Ramos (cell line): ENCODE measurements at regions not wholly inside any gene's neighbourhood (a gene's known extent, or its start where the extent isn't known, plus 50 kb on each side); places are given as distances from the start of the nearest gene placed in this dataset.
"Not testable (repeated sequence)": the region's sequence is repeated elsewhere in the genome, so short reads cannot be mapped to it uniquely, and the experiment has no call there.

Source experiments
- in situ Hi-C: fragments of 300-500 bp; cut with MboI; formaldehyde crosslinking; loops from one replicate; pipeline ENCODE4 v1.14.3; 2022; ENCODE audit warnings: low sequenced_read_pairs; ENCODE audit not compliant: unreplicated experiment

DNA sequence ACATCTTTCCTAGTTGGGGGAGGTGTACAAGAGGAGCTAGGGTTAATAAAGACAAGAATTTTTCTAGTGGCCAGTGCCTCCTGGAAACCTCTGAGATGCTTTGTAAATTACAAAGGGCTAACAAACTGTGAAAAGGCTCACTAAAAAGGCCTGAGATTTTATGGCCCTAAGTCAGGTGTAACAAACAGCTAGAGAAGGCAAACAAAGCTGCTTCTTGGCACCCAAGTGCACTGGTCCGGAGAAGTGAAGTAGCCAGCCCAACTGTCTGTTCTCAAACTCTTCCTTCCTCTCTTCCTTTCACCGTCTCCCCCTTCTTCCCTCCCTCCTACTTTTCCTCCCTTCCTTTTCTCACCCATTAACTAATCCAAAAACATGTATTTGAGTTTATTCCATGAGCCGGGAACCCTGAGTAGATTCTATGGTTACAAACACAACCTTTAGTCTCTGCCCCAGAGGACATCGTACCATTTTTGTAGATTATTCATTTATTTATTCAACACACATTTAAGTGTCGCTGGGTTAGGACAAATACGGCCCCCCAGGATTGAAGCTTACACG is 143.4 kb upstream of the PCGF5 start:
- in situ Hi-C loops = no loop called here

DNA sequence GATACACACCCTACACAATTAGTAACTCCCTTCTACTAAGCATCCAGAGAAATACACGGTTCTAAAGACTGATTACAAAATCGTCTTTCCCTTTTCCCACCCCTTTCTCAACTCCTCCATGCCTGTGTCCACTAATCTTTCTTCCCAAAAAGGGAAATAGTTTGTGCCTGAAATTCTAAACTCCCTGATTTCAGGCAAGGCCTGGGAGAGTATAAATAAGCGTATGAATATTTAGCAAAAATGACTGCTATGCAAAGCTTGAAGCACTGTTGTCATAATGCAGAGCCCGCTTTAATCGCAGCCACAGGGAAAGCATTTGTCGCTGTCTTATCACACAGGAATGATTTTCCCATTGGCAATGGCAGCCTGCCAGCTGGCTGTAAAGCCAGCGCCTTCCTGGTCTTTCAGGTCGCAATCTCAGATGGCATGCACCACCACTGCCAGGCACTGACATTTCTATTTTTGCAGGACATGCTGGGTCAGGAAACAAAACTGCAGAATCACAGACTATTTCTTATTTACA is 142.9 kb upstream of the PCGF5 start:
- in situ Hi-C loops = no loop called here

DNA sequence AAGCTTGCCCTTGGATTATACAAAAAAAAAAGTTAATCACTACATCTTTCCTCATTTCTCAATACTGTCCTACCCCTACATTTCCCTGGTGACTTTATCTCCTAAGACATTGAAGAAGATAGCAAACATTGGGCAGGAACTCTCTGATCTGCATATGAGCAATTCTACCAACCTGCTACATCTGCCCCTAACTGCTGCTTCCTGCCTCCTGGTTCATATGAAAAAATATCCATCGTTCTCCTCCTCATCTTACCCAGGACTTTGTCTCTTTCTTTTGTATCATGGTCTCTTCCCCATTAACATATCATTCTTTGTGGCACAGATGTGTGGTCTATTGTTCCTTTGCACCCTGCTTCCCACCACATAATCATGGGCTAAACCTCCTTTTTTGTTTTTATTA is 139.7 kb upstream of the PCGF5 start:
- in situ Hi-C loops = no loop called here

DNA sequence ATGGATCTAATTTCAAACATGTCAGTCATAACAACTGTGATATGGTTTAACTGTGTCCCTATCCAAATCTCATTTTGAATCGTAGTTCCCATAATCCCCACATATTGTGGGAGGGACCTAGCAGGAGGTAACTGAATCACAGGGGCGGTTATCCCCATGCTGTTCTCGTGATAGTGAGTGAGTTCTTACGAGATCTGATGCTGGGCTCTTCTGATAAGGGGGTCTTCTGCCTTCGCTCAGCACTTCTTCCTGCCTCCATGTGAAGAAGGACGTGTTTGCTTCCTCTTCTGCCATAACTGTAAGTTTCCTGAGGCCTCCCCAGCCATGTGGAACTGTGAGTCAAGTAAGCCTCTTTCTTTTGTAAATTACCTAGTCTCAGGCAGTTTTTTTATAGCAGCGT is 138.0 kb upstream of the PCGF5 start:
- in situ Hi-C loops = no loop called here

DNA sequence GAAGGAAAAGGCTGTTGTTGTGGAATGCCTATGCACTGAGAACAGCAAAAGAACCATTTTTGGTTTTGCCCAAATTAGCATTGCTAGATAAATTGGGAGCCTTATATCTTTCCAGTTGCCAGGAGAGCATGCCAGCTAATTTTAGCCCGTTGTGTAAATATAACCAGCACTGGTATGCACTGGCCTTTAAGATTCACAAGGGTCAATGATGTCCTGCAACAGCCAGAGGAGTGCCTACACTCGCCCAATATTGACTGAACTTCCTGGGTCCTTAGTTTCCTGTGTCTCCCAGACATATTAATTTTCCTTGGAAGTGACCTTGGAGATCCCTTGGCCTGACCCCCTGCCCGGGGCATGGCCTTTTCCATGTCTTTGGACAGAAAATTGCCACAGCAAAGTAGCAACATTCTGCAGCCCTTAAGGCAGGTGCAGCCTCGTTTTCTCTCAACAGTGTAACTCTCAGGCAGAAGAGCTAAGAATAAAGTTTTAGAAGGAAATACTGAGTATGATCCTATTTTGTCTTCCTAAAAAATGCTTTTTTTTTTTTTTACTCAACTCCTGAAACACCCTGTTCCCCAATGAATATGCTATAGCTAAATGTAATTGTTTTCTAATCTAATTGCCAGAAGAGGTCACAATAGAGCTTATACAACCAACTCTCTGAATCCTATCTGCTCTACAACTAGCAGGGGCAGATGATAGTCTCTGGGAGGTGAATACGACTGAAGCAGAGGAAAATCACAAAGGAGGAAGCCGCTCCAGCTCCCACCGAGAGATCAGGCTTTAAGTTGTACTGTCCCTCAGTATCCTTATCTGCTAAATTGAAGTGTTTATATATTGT is 131.9 kb upstream of the PCGF5 start:
- in situ Hi-C loops = no loop called here

DNA sequence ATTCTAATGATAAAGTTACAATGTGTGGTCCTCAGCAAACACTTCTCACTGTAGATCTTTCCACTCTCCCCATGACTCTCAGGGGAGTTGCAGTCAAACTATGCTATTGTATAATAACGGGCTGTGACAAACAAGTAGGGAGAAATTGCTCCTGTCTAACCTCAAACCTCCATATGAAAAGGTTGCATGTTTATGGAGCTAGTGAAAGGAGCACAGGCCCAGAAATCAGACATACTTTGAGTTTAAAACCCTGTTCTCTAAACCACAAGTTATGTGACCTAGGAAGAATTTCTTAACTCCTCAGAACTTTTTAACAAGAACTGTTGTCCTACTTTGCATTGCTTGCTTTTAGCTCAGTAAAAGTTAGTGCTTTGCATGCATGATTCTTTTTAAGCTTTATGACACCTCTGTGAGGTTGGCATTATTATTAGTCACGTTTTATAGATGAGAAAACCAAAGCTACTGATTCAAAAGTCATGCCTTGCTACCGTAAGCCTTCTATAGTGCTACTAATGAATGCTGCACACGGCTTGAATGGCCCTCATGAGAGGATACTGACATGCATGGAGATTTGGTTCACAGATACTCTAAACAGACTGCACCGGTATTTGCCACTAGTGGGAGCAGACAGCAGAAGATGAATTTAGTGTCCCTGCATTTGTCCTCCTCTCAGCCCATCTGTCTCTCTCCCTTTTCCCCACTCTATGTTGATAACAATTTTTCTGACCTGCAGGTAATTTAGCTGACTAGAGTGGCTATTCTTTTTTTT is 129.5 kb upstream of the PCGF5 start:
- in situ Hi-C loops = no loop called here

DNA sequence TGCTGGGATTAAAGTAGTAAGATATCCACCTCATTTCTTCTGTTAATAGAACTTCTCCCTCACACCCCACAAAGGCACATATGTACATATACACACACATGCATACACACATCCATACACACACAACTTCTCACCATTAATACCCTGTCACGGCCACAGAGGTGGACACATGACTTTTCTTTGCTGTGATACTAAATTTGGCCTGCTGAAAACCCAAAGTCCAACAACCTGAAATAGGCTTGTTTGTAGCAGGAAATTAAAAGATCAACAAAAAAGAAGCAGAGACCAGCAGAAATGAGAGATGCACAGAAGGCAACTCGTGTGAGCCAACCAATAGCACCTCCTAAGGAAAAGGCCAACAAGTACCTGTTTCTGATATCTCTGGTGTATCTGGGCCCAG is 128.7 kb upstream of the PCGF5 start:
- in situ Hi-C loops = no loop called here

DNA sequence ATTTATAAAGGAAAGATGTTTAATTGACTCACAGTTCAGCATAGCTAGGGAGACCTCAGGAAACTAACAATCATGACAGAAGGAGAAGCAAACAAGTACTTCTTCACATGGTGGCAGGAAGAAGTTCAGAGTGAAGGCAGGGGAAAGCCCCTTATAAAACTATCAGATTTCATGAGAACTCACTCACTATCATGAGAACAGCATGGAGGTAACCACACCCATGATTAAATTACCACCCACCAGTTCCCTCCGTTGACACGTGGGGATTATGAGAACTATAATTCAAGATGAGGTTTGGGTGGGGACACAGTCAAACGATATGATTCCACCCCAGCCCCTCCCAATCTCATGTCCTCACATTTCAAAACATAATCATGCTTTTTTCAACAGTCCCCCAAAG is 124.2 kb upstream of the PCGF5 start:
- in situ Hi-C loops = no loop called here

DNA sequence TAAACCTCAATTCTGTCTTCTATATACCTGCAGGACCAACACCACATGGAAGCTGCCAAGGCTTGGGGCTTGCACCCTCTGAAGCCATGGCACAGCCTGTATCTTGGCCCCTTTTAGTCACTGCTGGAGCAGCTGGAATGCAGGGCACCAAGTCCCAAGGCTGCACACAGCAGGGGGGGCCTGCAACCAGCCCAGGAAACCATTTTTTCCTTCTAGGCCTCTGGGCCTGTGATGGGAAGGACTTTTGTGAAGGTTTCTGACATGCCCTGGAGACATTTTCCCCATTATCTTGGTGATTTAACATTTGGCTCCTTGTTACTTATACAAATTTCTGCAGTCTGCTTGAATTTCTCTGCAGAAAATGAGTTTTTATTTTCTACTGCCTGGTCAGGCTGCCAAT is 123.2 kb upstream of the PCGF5 start:
- in situ Hi-C loops = no loop called here

DNA sequence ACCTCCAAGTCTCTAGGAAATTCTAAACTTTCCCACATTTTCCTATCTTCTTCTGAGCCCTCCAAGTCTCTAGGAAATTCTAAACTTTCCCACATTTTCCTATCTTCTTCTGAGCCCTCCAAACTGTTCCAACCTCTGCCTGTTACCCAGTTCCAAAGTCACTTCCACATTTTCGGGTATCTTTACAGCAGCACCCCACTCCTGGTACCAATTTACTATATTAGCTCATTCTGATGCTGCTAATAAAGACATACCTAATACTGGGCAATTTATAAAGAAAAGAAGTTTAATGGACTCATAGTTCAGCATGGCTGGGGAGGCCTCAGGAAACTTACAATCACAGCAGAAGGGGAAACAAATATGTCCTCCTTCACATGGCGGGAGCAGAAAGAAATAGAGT is 122.4 kb upstream of the PCGF5 start:
- in situ Hi-C loops = not testable (repeated sequence)

DNA sequence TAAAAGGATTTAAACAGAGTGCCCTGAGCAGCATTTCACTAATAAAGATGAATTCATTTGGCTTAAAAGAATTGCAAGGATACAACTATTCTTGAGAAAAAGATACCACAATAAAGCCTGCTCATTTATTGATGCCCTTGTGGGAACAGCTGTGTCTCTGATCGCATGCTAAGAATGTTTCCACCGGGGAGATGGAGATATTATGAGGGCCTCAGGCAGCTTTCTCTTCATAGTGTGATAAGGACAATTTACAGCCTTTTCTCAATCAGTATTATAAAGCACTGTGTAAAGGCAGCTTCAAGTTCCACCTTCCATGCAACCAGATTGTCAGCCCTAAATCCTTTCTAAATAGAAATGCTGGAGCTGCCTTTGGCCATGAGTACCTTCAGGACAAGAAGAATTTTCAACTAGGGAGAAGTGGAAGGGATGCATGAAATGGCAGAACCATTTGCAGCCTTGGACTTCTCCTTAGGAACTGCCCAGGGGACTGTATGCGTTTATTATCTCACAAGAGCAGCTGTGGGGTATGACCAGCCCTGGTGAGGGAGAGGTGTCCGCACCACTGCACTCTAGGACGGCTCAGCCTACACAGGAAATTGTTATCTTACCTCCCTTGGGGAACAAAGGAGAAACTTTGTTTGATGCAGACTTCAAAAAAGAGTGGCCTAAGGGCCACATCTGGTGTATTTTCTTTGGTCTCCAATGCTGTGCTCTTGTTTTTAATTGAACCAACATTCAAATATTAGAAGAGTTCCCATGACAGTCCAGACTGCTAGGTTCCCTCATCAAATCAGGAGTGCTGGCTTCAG is 116.9 kb upstream of the PCGF5 start:
- in situ Hi-C loops = no loop called here

DNA sequence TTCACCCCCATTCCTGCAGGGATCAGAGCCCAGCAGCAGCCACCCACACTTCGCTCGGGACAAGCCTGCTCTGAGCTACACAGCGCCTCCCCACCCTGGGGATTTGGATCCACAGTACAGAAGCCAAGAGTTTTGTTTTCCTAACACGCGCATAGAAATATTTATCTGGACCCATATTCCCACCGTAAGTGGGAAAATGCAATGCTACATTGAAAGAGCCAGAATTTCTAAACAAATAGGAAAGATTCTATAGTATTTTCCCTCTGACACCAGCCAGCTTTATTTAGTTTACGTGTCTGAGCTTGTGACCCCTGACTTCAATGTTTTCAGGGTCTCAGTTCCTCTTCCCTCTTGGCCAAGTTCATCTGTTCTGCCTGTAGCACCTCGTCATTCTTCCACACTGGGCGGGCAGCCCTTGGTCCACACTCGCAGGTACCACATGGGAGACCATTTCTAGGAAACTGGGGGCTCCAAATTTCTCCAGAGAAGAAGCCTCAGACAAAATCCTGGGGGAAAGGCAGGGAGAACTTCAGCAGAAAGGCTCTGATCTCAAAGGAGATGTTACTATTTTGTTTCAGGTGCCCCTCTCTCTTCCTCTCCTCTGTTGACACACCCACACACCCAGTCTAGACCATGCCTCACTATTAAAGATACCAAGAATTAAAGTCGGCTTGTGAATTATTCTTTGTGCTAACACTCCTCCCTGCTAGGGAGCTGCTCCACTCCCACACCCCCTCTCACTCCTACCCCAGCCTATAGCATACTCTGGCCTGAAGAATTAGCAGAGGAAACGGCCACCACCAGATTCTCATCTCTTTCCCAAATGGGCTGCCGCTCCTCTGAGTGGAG is 116.0 kb upstream of the PCGF5 start:
- in situ Hi-C loops = no loop called here

DNA sequence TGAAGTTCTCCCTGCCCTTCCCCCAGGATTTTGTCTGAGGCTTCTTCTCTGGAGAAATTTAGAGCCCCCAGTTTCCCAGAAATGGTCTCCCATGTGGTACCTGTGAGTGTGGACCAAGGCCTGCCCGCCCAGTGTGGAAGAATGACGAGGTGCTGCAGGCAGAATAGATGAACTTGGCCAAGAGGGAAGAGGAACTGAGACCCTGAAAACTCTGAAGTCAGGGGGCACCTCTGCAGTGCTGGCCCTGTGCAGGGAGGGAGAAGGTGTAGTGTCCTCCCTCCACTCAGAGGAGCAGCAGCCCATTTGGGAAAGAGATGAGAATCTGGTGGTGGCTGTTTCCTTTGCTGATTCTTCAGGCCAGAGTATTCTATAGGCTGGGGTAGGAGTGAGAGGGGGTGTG is 115.2 kb upstream of the PCGF5 start:
- in situ Hi-C loops = no loop called here

DNA sequence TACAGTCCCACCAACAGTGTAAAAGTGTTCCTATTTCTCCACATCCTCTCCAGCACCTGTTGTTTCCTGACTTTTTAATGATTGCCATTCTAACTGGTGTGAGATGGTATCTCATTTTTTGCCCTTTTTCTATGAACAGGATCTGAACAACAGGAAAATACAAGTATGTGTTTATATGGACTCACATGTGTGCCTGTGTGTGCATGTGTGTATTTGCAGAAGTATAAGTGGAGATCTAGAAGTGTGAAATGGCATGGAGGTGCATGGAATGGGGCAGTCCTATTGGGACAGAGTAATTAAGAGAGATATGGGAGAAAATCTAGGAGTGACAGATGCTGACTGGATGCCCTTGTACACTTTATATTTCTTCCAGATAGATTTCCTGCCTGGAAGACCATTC is 111.6 kb upstream of the PCGF5 start:
- in situ Hi-C loops = no loop called here

DNA sequence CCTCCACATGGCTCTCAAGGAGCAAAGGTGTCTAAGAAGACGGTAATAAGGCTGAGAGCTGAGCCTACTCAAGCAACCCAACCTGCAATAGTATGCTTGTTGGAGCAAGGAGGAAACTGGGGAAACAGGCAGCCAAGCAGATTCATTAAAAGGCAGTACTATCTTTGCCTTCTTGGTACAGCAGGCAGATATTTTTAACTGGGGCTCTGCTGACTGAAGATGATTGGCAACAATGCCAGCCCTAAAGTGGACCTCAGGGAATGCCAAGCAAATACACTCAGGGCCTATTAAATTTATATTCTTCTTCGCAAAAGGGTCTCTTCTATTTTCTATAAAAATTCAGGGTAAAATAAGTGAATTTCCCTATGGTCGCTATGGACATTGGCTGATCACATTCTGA is 109.4 kb upstream of the PCGF5 start:
- in situ Hi-C loops = no loop called here

DNA sequence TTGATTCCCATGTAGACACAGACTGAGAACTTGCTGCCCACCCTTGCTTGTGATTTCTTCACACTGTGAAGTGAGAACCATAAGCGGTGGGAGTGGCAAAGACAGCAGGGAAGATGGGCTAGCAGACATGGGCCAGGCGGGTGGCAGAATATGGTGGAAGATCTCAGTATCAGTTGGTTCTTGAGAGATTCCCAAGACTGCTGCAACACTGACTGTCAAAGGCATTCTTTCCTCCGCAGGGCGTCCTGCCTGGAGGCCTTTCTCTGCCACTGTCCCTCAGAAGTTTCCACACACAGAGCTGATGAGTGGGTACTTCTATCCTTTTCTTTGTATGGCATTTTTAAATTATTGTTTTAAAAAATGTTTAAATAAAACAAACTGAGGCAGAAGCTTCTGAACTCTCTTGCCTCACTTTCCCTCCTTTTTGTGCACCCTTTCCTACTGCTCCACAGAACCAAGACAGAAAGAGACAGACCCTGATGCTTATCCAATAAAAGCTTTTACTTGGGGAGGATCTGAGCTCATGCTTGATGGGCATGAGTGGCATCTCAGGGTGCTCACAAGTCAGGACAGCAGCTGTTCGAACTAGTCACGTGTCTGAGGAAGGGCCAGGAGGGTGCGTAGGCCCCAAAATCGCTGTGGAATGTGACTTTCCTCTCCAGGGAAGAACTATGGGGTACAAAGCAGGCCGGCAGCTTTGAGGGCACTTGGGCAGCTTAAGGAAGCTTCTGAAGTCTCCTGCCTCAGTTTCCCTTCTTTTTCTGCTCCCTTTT is 104.7 kb upstream of the PCGF5 start:
- in situ Hi-C loops = no loop called here

DNA sequence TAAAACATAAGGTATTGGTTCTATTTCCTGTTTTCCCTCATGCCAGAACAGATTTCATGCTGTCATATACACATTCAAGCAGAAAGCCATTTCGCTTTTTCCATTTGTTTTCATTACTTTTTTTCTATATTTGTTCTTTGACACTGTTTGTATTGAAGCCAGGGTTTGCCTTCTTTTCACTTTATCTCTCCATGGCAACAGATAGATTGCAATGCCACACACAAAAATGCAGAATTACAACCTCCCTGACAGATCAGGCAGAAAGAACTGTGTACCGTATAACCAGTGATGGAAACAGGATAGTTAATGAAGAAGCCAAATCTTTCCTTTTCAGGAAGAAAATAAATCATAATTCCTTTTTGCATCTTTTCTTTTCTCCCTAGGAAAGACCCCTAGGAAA is 103.0 kb upstream of the PCGF5 start:
- in situ Hi-C loops = no loop called here

DNA sequence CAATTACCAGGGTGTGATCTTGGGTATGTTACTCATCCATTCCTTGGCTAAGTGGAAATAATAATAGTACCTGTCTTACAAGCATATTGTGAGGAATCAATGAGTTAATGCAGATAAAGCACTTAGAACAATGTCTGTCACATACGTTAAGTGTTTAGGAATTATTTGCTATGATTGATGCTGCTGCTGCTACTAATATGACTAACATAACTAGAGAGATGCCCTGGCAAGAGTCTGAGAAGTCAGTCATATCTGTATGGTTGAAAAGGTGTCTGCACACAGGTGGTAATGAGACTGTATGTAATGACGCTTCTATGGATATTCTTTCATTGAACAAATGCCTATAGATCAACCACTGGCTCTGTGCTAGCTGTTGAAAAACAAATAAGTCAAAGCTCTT is 100.1 kb upstream of the PCGF5 start:
- in situ Hi-C loops = no loop called here

DNA sequence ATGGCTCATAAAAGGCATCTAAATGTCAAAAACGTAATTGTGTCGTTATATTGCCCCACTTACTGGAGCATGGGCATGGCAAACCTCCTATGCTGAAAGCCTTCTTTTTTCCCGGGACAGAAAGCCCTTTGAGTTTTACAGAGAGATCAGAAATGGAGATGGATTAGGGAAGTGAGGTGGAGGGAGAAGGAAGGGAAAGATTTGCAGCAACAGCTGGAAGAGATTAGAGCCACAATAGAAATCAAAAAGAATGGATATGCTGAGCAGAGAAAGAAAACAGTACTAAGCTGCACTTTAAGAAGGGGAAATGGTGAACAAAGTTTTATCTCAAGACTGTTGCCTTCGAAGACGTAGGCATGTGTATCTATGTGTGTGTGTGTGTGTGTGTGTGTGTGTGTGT is 97.2 kb upstream of the PCGF5 start:
- in situ Hi-C loops = no loop called here
